COLO829 (cell line): ENCODE measurements at regions not wholly inside any gene's neighbourhood (a gene's known extent, or its start where the extent isn't known, plus 50 kb on each side); places are given as distances from the start of the nearest gene placed in this dataset.
A peak's percentile ranks its signal among the peaks of the same experiment; 100 is the strongest.
"Not testable (repeated sequence)": the region's sequence is repeated elsewhere in the genome, so short reads cannot be mapped to it uniquely, and the experiment has no call there.

Source experiments
- DNase-seq: peaks from one replicate; pipeline ENCODE4 v3.0.0; 2012; ENCODE audit warnings: low spot score

DNA sequence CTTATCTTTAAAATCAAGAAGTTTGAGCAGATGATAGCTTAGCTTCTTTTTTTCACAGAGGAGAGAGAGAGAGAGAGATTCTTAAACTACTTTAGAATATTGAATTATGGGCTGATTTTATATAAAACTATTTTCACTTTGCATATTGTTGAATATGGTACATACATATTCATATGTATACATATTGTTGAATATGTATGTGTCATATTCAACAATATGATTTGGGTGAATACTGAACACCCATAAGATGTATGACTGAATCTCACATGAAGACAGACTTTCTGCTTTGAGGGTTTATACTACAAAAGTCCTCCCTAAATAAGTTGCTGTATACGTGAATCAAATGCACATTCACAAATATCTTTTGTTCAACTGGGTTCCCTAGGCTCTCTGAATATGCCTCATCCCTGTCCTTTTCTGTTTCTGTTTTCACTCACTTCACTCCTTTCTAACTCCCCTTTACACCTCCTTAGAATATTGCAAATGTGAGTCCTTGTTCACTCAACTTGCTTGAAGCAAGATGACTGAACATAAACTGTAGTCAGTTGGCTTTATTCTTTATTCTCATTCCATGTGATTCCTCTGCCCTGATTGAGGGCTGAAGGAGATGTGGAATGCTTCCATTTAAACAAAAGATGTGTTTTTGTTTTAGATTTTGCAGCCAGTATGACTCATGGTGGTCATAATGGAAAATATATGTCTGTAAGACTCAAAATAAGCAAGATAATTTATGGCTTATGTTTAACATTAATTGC lies 225.4 kb upstream of the DAB2 start:
- peak; percentile 55 for DNase-seq

DNA sequence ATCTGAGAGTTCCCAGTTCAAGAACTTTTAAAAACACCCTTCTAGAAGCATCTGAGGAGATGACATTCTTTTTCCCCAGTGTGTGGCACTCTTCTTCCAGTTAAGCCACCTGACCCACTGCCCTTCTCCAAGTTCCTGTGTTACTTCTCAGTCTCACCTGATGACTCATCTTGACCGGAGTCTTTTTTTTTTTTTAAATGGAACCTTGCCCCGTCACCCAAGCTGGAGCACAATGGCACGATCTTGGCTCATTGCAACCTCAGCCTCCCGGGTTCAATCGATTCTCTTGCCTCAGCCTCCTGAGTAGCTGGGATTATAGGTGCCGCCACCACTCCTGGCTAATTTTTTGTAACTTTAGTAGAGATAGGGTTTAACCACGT lies 224.1 kb upstream of the DAB2 start:
- DNase-seq = peak; percentile 22

DNA sequence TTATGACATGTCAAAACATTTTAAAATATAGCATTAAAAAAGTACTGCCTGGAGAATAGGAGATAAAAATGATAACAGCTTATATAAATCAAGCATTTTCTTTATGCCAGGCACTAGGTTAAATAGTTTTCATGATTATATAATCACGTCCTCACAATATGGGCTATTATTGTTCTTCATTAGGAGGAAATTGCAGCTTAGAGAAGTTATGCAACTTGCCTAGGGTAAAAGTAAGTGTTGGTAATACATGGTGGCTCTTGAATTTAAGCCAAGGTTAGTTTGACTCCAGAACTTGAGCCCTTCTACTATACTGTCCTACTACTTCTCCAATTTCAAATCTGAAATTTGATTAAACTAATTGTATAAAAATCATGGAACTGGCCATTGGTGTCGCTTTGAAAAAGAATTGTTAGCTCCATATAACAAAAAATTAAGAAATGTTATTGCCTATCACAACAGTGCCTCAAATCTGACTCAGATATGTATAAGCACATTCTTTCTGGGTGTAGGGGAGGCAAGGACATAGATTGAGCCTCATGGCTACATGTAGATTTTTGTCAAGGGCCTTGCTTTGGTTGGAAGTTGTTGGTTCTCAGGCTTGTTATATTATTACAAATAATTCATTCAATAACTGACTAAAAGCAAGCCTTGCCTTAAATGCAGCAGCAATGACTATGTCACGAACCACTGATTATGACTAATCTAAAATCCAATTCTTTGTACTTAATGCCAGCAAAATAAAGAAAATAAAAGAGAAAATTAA lies 223.5 kb upstream of the DAB2 start:
- DNase-seq = no peak

DNA sequence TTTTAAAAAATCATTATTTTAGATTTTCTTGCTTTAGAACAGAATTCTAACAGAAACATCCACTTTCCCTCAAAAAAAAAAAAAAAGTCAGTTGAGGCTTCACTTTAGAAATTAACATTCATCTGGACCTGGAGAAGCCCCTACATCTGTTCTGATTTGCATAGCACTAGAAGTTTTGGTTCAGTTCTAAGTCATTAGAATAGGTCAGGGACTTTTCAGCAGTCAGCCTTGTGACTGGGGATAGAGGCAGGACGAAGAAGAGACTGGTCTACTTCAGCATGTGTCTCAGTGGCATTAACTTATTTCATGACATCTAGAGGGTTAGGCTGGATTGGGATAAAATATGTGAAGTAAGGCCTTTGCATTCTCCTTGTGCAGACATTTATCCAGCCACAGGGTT lies 215.8 kb upstream of the DAB2 start:
- DNase-seq = no peak

DNA sequence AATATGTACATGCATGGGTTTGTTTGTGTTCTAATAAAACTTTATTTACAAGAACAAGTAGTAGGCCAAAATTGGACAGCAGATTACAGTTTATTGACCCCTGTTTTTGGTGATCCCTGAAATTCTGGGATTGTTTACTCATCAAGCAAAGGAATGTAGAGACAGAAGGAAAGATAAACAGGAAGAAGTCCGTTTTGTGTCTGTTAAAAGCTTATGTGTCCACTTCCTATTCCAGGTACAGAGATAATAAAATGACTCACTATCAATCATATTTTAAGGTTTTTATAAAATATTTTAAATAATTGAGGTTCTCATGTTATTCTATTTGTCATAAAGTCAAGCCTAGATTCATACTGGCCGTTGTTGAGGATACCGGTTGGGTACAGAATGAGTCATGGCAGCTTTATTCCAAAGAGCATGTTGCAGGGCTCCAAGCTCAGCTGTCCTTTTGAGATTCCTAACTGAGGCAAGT lies 214.9 kb upstream of the DAB2 start:
- DNase-seq = no peak

DNA sequence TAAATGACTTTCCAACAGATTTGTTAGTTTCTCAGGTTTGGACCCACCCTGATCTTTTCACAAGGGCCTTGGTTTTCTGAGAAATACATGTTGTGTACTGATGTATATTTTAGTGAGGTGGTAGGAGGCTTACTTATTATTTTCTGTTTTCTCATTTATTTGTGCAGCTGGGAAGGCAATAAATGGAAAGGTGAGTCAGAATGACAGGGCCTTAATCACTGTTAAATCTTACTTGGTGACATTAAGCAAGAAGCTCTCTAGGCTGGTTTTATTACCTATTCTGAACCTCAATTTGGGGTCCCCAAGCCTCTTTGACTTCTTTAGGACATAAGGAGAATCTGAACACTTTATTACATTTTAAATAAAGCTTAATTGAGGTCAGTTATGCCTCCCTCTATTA lies 214.0 kb upstream of the DAB2 start:
- DNase-seq = no peak

DNA sequence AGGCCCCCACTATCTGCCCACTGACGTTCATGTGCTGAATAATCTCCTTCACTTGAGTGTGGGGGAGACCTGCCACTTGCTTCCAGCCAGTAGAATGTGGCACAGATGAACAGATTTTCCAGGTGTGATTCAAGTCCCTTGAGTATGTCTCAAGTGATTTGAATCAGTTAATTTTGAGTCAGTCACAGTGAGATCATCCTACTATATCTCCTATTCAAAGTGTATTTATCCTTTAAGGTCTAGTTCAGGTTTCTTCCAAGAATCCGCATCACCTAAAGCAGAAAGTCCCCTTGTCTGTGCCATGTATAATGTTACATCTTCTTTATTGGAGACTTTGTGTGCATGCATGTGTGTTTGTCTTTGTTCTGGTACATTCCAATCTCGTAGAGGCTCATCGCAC lies 208.3 kb upstream of the DAB2 start:
- no peak for DNase-seq

DNA sequence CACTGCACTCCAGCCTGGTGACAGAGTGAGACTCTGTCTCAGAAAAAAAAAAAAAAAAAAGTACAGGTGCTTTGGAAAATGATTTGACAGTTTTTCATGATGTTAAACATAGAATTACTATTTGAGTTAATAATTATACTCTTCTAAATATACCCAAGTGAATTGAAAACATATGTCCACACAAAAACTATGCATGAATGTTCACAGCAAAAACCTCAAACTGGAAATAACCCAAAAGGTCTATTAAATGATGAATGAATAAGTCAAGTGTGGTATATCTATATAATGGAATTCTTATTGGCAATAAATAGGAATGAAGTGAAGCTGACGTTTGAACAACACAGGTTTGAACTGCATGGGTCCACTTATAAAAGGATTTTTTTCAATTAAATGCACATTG lies 207.2 kb upstream of the DAB2 start:
- DNase-seq = no peak

DNA sequence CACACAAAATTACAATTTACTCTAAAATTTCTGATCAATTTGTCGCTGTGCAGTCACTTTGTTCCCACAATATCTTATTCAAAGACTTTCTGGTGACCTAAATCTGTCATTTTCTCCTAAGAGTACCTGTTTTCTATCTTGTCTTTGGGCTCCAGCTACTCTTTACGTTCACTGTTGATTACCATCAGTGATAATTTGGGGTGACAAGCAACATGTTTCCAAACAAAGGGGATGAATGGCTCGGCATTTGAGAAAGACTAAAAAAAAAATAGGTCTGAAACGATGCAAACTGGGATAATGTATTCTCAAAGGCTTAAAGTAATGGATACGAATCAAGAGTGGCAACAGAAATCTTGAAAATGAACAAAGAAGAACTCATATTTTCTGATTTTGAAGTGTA lies 205.2 kb upstream of the DAB2 start:
- DNase-seq = no peak

DNA sequence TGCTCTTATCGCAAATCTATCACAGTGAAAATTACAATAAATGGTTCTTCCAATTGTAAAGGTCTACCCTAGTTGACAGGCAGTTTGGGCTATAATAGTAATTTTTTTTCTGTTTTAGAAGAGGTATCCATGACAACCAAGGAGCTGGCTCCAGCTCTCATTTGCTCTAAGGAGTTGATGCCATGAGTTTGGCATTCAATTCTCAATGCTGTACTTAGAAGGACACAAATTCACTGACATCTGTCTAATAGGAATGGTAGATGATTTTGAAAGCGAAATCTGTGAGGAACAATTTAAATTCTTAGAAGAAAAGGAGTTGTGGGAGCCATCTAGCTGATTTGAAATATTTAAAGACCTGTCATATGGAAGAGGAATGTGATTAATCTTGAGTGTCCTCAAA lies 203.6 kb upstream of the DAB2 start:
- no peak for DNase-seq

- no peak for DNase-seq
Measured at GRCh38 chr5:39624890-39625289, 200.1 kb upstream of the DAB2 start.

DNA sequence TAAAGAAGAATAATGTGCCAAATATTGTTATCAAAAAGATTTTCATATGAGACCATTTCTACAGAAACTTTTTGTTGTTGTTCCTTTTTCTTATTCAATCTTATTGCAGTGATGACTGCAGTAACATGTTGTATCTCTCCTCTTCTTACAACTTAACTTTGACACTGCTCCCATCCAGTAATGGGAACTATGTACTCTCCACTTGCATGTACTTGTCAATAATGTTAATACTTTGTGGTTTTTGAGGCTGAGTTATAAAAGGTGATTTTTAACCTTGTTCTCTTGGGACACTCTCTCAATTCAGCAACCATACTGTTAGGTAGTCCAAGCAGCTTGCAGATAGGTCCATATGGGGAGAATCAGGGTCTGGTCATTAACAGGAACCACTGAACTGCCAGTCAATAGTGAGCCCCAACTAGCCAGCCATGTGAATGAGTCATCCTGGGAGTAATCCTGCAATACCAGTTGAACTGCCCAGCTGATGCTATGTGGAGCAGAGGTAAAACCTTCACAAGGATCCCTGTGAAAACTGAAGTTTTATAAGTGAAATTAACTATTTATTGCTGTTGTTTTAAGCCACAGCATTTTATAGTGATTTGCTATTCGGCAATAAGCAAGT lies 199.6 kb upstream of the DAB2 start:
- no peak for DNase-seq

DNA sequence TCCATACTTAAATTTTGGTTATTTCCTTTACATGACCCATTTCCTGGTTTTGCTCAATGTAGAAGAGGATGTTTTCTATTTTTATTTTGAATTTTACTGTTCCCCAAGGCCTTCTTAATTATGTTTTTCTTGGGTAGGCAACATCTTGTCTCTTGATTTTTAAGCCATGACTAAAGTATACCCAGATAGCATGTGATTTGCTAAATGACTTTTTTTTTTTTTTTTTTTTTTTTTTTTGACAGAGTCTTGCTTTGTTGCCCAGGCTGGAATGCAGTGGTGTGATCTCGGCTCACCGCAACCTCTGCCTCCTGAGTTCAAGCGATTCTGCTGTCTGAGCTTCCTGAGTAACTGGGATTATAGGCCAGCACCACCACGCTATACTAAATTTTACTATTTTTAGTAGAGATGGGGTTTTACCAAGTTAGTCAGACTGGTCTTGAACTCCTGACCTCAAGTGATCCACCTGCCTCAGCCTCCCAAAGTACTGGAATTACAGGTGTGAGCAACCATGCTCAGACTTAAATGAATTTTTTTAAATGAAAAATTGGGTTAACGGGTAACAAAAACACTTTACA lies 198.6 kb upstream of the DAB2 start:
- DNase-seq = peak; percentile 29

GRCh38 chr5:39622281-39622680 lies 197.5 kb upstream of the DAB2 start:
- DNase-seq = no peak

GRCh38 chr5:39619168-39619818 lies 194.5 kb upstream of the DAB2 start:
- DNase-seq = no peak

GRCh38 chr5:39618391-39618790 lies 193.6 kb upstream of the DAB2 start:
- DNase-seq = no peak

DNA sequence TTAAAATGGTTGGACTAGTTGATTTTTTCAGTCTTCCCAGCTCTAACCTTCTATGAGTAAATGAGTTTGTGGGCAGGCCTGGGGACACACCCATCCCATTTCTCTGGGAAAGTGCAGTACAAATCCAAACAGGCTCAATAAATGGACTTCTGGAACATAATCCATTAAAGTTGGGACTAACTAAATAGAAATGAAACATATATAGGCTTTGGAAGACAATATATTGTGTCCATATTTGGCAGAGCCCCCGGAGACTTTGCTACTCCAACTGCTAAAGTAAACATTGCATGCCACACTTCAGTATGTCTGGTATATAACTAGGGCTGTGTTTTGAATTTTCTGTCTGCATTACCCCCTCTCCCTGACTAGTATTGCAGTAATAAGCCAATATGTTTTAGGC lies 191.4 kb upstream of the DAB2 start:
- no peak for DNase-seq

- not testable (repeated sequence) for DNase-seq
Measured at GRCh38 chr5:39611076-39611475, 186.3 kb upstream of the DAB2 start.

GRCh38 chr5:39608024-39608423 lies 183.2 kb upstream of the DAB2 start:
- DNase-seq = no peak

GRCh38 chr5:39606591-39606990 lies 181.8 kb upstream of the DAB2 start:
- no peak for DNase-seq

DNA sequence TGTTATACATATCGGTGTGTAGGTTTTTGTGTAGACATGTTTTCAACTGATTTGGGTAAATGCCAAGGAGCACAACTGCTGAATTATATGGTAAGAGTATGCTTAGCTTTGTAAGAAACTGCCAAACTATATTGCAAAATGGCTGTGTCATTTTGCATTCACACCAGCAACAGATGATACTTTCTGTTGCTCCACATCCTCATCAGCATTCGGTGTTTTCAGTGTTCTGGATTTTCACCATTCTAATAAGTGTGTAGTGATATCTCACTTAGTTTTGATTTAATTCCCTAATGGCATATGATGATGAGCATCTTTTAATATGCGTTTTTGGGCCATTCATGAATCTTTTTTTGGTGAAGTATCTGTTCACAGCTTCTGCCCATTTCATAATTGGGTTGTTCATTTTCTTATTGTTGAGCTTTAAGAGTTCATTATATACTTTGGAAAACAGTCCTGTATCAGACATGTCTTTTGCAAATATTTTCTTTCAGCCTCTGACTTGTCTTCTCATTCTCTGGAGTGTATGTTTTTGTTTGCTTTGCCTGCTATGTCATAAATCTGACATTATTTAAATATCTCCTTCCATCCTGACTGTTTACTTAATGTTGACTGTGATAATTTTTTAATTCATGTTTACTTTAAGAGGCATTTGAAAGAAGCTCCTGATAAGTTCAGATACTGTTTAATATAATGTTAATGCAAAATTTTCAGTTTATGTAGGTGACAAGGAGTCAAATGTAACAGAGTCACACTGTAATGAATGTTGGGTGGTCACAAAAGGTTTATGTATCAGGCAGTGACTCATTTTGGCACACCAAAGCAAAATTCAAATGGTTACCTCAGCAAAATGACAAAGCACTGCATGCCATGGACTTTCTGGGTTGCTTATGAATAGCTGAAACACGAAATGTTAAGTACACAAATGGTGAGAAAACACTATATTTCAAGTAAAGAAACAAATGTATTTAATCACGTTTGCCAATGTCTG lies 181.1 kb upstream of the DAB2 start:
- DNase-seq = no peak
